AG04450 (cell line): ENCODE measurements at regions not wholly inside any gene's neighbourhood (a gene's known extent, or its start where the extent isn't known, plus 50 kb on each side); places are given as distances from the start of the nearest gene placed in this dataset.

ENCODE experiments used
- CTCF ChIA-PET: fragments of 300-600, 350-600 bp; formaldehyde crosslinking; extraction: SDS; loops from one replicate; lab custom pipeline; 2022; ENCODE audit warnings: antibody characterized with exemption, inconsistent platforms; lab: Charles Lee
- POLR2A ChIA-PET: fragments of 350-600 bp; formaldehyde crosslinking; extraction: SDS; loops from one replicate; lab custom pipeline; 2021; ENCODE audit warnings: antibody characterized with exemption, inconsistent platforms; lab: Yijun Ruan, JAX
- DNase-seq: peaks from one replicate; pipeline ENCODE4 v3.0.0-alpha.2; 2011; ENCODE audit warnings: low read depth, low spot score
- H3K27ac ChIP-seq: one replicate; pipeline ENCODE4 v1.5.1; 2012; ENCODE audit warnings: low read depth, low read length, control low read depth
- H3K27me3 ChIP-seq: one replicate; pipeline ENCODE4 v1.6.0; 2012; ENCODE audit warnings: low read length; ENCODE audit not compliant: control insufficient read depth, insufficient read depth
- H3K4me3 ChIP-seq: 2 replicates; pipeline ENCODE4 v1.5.1; 2011; ENCODE audit warnings: mild to moderate bottlenecking, low read depth, low read length, control low read depth
- H3K9me3 ChIP-seq: 2 replicates; pipeline ENCODE4 v1.5.1; 2012; ENCODE audit warnings: low read length; ENCODE audit not compliant: control insufficient read depth, insufficient read depth
- TF ChIP-seq, protein P1 (sequence below): IDR thresholded peaks from 2 replicates; pipeline ENCODE4 v1.5.1; 2011; ENCODE audit warnings: low read depth, low read length, control low read depth, inconsistent platforms

- TF ChIP-seq, protein P1, sequence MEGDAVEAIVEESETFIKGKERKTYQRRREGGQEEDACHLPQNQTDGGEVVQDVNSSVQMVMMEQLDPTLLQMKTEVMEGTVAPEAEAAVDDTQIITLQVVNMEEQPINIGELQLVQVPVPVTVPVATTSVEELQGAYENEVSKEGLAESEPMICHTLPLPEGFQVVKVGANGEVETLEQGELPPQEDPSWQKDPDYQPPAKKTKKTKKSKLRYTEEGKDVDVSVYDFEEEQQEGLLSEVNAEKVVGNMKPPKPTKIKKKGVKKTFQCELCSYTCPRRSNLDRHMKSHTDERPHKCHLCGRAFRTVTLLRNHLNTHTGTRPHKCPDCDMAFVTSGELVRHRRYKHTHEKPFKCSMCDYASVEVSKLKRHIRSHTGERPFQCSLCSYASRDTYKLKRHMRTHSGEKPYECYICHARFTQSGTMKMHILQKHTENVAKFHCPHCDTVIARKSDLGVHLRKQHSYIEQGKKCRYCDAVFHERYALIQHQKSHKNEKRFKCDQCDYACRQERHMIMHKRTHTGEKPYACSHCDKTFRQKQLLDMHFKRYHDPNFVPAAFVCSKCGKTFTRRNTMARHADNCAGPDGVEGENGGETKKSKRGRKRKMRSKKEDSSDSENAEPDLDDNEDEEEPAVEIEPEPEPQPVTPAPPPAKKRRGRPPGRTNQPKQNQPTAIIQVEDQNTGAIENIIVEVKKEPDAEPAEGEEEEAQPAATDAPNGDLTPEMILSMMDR = no peak
- Histone ChIP-seq H3K4me3 (no peak overlapping the region), H3K27ac (no peak overlapping the region), H3K9me3 (peaks cover 15% of the 10 kb centered on the region), H3K27me3 (no peaks in the 10 kb centered on the region)
- POLR2A ChIA-PET = no interaction called here
- no peak for DNase-seq
- CTCF ChIA-PET = no interaction called here
Observed at GRCh38 chr2:2495606-2496005, 164.5 kb upstream of the MYT1L start.

GRCh38 chr2:2493496-2493895, 162.4 kb upstream of the MYT1L start:
- H3K27ac ChIP-seq = no peak overlapping the region
- no peaks in the 10 kb centered on the region for H3K27me3 ChIP-seq
- no peak for DNase-seq
- peaks cover 15% of the 10 kb centered on the region; the same call in 1 of the 2 replicates for H3K9me3 ChIP-seq
- TF ChIP-seq, protein P1 = no peak
- POLR2A ChIA-PET = no interaction called here
- CTCF ChIA-PET = no interaction called here
- H3K4me3 ChIP-seq = no peak overlapping the region

- ChIA-PET CTCF (no interaction called here), POLR2A (no interaction called here)
- DNase-seq = no peak
- peaks cover 15% of the 10 kb centered on the region; the same call in 1 of the 2 replicates for H3K9me3 ChIP-seq
- TF ChIP-seq, protein P1 = no peak
- no peak overlapping the region for H3K27ac ChIP-seq
- H3K27me3 ChIP-seq = no peaks in the 10 kb centered on the region
- no peak overlapping the region for H3K4me3 ChIP-seq
Observed at GRCh38 chr2:2492800-2493199, 161.7 kb upstream of the MYT1L start.

GRCh38 chr2:2491964-2492363, 160.9 kb upstream of the MYT1L start:
- peaks cover 15% of the 10 kb centered on the region; the same call in 1 of the 2 replicates for H3K9me3 ChIP-seq
- no peak overlapping the region for H3K27ac ChIP-seq
- no peak overlapping the region for H3K4me3 ChIP-seq
- no peaks in the 10 kb centered on the region for H3K27me3 ChIP-seq
- ChIA-PET POLR2A (no interaction called here), CTCF (no interaction called here)
- TF ChIP-seq, protein P1 = no peak
- no peak for DNase-seq

GRCh38 chr2:2484301-2484700, 153.2 kb upstream of the MYT1L start:
- Histone ChIP-seq H3K27me3 (no peaks in the 10 kb centered on the region), H3K9me3 (peaks cover 6% of the 10 kb centered on the region; the same call in 1 of the 2 replicates), H3K27ac (no peak overlapping the region), H3K4me3 (no peak overlapping the region)
- no peak for DNase-seq
- CTCF ChIA-PET = no interaction called here
- POLR2A ChIA-PET = no interaction called here
- TF ChIP-seq, protein P1 = no peak
